ENCODE measurements at regions not wholly inside any gene's neighbourhood (a gene's known extent, or its start where the extent isn't known, plus 50 kb on each side); places are given as distances from the start of the nearest gene placed in this dataset.
"Not testable (repeated sequence)": the region's sequence is repeated elsewhere in the genome, so short reads cannot be mapped to it uniquely, and the experiment has no call there.

- Histone ChIP-seq H3K9me3 (ENCODE audit: low read length) (no peaks in the 10 kb centered on the region), H2AFZ (ENCODE audit: low read depth, low read length) (no peak overlapping the region), H3K4me1 (ENCODE audit: insufficient read depth, low read length) (no peaks in the 10 kb centered on the region), H3K27me3 (ENCODE audit: insufficient read depth, low read length) (no peaks in the 10 kb centered on the region), H3K4me3 (ENCODE audit: low read length) (no peak overlapping the region), H3K36me3 (ENCODE audit: insufficient read depth, low read length) (no peaks in the 10 kb centered on the region)
These were observed 304.6 kb downstream of the XPNPEP1 start for GRCh38 chr10:109618748-109619147.

GRCh38 chr10:109618301-109618700 is 305.0 kb downstream of the XPNPEP1 start:
- Histone ChIP-seq H2AFZ (ENCODE audit: low read depth, low read length) (no peak overlapping the region), H3K27me3 (ENCODE audit: insufficient read depth, low read length) (no peaks in the 10 kb centered on the region), H3K36me3 (ENCODE audit: insufficient read depth, low read length) (no peaks in the 10 kb centered on the region), H3K4me1 (ENCODE audit: insufficient read depth, low read length) (no peaks in the 10 kb centered on the region), H3K4me3 (ENCODE audit: low read length) (no peak overlapping the region), H3K9me3 (ENCODE audit: low read length) (no peaks in the 10 kb centered on the region)

GRCh38 chr10:109616359-109616980 is 306.8 kb downstream of the XPNPEP1 start:
- Histone ChIP-seq H3K36me3 (ENCODE audit: insufficient read depth, low read length) (no peaks in the 10 kb centered on the region), H3K27me3 (ENCODE audit: insufficient read depth, low read length) (no peaks in the 10 kb centered on the region), H2AFZ (ENCODE audit: low read depth, low read length) (no peak overlapping the region), H3K4me3 (ENCODE audit: low read length) (no peak overlapping the region), H3K9me3 (ENCODE audit: low read length) (no peaks in the 10 kb centered on the region), H3K4me1 (ENCODE audit: insufficient read depth, low read length) (no peaks in the 10 kb centered on the region)

- H3K9me3 ChIP-seq (ENCODE audit: low read length); H2AFZ ChIP-seq (ENCODE audit: low read depth, low read length); H3K36me3 ChIP-seq (ENCODE audit: insufficient read depth, low read length); H3K4me3 ChIP-seq (ENCODE audit: low read length); H3K27me3 ChIP-seq (ENCODE audit: insufficient read depth, low read length); H3K4me1 ChIP-seq (ENCODE audit: insufficient read depth, low read length): not testable (repeated sequence)
These were observed 328.0 kb downstream of the XPNPEP1 start for GRCh38 chr10:109595356-109595755.

- no peaks in the 10 kb centered on the region for H3K36me3 ChIP-seq (ENCODE audit: insufficient read depth, low read length)
- no peaks in the 10 kb centered on the region for H3K27me3 ChIP-seq (ENCODE audit: insufficient read depth, low read length)
- H3K9me3 ChIP-seq (ENCODE audit: low read length), result no peaks in the 10 kb centered on the region
- H2AFZ ChIP-seq (ENCODE audit: low read depth, low read length), result no peak overlapping the region
- H3K4me1 ChIP-seq (ENCODE audit: insufficient read depth, low read length), result no peaks in the 10 kb centered on the region
- H3K4me3 ChIP-seq (ENCODE audit: low read length), result no peak overlapping the region
These were observed 329.6 kb downstream of the XPNPEP1 start for GRCh38 chr10:109593682-109594081.

- Histone ChIP-seq H3K4me3 (ENCODE audit: low read length) (no peak overlapping the region), H2AFZ (ENCODE audit: low read depth, low read length) (no peak overlapping the region), H3K36me3 (ENCODE audit: insufficient read depth, low read length) (no peaks in the 10 kb centered on the region), H3K27me3 (ENCODE audit: insufficient read depth, low read length) (no peaks in the 10 kb centered on the region), H3K9me3 (ENCODE audit: low read length) (no peaks in the 10 kb centered on the region), H3K4me1 (ENCODE audit: insufficient read depth, low read length) (peaks cover 7% of the 10 kb centered on the region)
These were observed 330.9 kb downstream of the XPNPEP1 start for GRCh38 chr10:109592391-109592790.

- H3K27me3 ChIP-seq (ENCODE audit: insufficient read depth, low read length), result no peaks in the 10 kb centered on the region
- H3K36me3 ChIP-seq (ENCODE audit: insufficient read depth, low read length), result no peaks in the 10 kb centered on the region
- peaks cover 12% of the 10 kb centered on the region for H3K4me1 ChIP-seq (ENCODE audit: insufficient read depth, low read length)
- no peak overlapping the region for H2AFZ ChIP-seq (ENCODE audit: low read depth, low read length)
- H3K4me3 ChIP-seq (ENCODE audit: low read length), result no peak overlapping the region
- H3K9me3 ChIP-seq (ENCODE audit: low read length), result no peaks in the 10 kb centered on the region
These were observed 331.7 kb downstream of the XPNPEP1 start for GRCh38 chr10:109591601-109592000.

- H3K4me1 ChIP-seq (ENCODE audit: insufficient read depth, low read length), result peaks cover 12% of the 10 kb centered on the region
- H3K27me3 ChIP-seq (ENCODE audit: insufficient read depth, low read length), result no peaks in the 10 kb centered on the region
- H3K9me3 ChIP-seq (ENCODE audit: low read length), result no peaks in the 10 kb centered on the region
- H2AFZ ChIP-seq (ENCODE audit: low read depth, low read length), result no peak overlapping the region
- H3K4me3 ChIP-seq (ENCODE audit: low read length), result no peak overlapping the region
- no peaks in the 10 kb centered on the region for H3K36me3 ChIP-seq (ENCODE audit: insufficient read depth, low read length)
These were observed 335.1 kb downstream of the XPNPEP1 start for GRCh38 chr10:109588259-109588658.

GRCh38 chr10:109587366-109587765 is 335.9 kb downstream of the XPNPEP1 start:
- Histone ChIP-seq H3K9me3 (ENCODE audit: low read length) (no peaks in the 10 kb centered on the region), H2AFZ (ENCODE audit: low read depth, low read length) (no peak overlapping the region), H3K36me3 (ENCODE audit: insufficient read depth, low read length) (no peaks in the 10 kb centered on the region), H3K4me1 (ENCODE audit: insufficient read depth, low read length) (peaks cover 12% of the 10 kb centered on the region), H3K4me3 (ENCODE audit: low read length) (no peak overlapping the region), H3K27me3 (ENCODE audit: insufficient read depth, low read length) (no peaks in the 10 kb centered on the region)

- no peak overlapping the region for H2AFZ ChIP-seq (ENCODE audit: low read depth, low read length)
- H3K36me3 ChIP-seq (ENCODE audit: insufficient read depth, low read length), result no peaks in the 10 kb centered on the region
- H3K4me3 ChIP-seq (ENCODE audit: low read length), result no peak overlapping the region
- no peaks in the 10 kb centered on the region for H3K4me1 ChIP-seq (ENCODE audit: insufficient read depth, low read length)
- no peaks in the 10 kb centered on the region for H3K27me3 ChIP-seq (ENCODE audit: insufficient read depth, low read length)
- H3K9me3 ChIP-seq (ENCODE audit: low read length), result no peaks in the 10 kb centered on the region
These were observed 366.9 kb downstream of the XPNPEP1 start for GRCh38 chr10:109556399-109556798.

- H3K9me3 ChIP-seq (ENCODE audit: low read length); H2AFZ ChIP-seq (ENCODE audit: low read depth, low read length); H3K4me1 ChIP-seq (ENCODE audit: insufficient read depth, low read length); H3K36me3 ChIP-seq (ENCODE audit: insufficient read depth, low read length); H3K27me3 ChIP-seq (ENCODE audit: insufficient read depth, low read length); H3K4me3 ChIP-seq (ENCODE audit: low read length): not testable (repeated sequence)
These were observed 381.2 kb downstream of the XPNPEP1 start for GRCh38 chr10:109542050-109542603.

- Histone ChIP-seq H3K4me3 (ENCODE audit: low read length) (no peak overlapping the region), H3K9me3 (ENCODE audit: low read length) (peaks cover 2% of the 10 kb centered on the region), H3K27me3 (ENCODE audit: insufficient read depth, low read length) (no peaks in the 10 kb centered on the region), H2AFZ (ENCODE audit: low read depth, low read length) (no peak overlapping the region), H3K36me3 (ENCODE audit: insufficient read depth, low read length) (no peaks in the 10 kb centered on the region), H3K4me1 (ENCODE audit: insufficient read depth, low read length) (no peaks in the 10 kb centered on the region)
These were observed 389.1 kb downstream of the XPNPEP1 start for GRCh38 chr10:109534193-109534592.

- Histone ChIP-seq H3K4me1 (ENCODE audit: insufficient read depth, low read length) (no peaks in the 10 kb centered on the region), H3K9me3 (ENCODE audit: low read length) (peaks cover 2% of the 10 kb centered on the region), H3K36me3 (ENCODE audit: insufficient read depth, low read length) (no peaks in the 10 kb centered on the region), H2AFZ (ENCODE audit: low read depth, low read length) (no peak overlapping the region), H3K27me3 (ENCODE audit: insufficient read depth, low read length) (no peaks in the 10 kb centered on the region), H3K4me3 (ENCODE audit: low read length) (no peak overlapping the region)
These were observed 394.1 kb downstream of the XPNPEP1 start for GRCh38 chr10:109529258-109529657.

GRCh38 chr10:109517748-109518147 is 405.6 kb downstream of the XPNPEP1 start:
- no peak overlapping the region for H2AFZ ChIP-seq (ENCODE audit: low read depth, low read length)

More at GRCh38 chr10:109517748-109518147, 405.6 kb downstream of the XPNPEP1 start:
- no peak overlapping the region for H3K4me3 ChIP-seq (ENCODE audit: low read length)
- H3K36me3 ChIP-seq (ENCODE audit: insufficient read depth, low read length), result no peaks in the 10 kb centered on the region
- no peaks in the 10 kb centered on the region for H3K27me3 ChIP-seq (ENCODE audit: insufficient read depth, low read length)
- no peaks in the 10 kb centered on the region for H3K9me3 ChIP-seq (ENCODE audit: low read length)
- no peaks in the 10 kb centered on the region for H3K4me1 ChIP-seq (ENCODE audit: insufficient read depth, low read length)
